ENCODE measurements at regions not wholly inside any gene's neighbourhood (a gene's known extent, or its start where the extent isn't known, plus 50 kb on each side); places are given as distances from the start of the nearest gene placed in this dataset.

DNA sequence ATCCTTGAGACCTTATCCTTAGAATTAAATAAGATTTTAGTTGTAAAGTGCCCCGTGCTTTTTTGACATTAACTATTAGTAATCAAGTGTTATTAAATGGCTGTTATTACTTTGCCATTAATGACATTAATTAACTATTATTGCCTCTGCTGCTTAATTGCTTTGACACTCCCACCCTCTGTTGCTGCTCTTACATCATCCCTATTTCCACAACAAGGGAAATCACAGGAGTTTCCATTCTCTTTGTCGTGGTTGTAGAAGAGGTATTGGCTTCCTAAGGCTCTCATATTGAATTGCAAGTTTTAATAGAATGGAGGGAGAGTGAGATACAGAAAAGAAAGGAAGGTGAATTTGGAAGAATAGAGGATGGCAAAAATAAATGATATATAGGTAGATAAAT is 545.8 kb downstream of the MMUT start:
- Mint-ChIP-seq H3K27ac (ENCODE audit: unreplicated experiment) (no peak overlapping the region), H3K4me3 (ENCODE audit: unreplicated experiment) (no peak overlapping the region), H3K4me1 (ENCODE audit: unreplicated experiment) (no peaks in the 10 kb centered on the region), H3K9me3 (ENCODE audit: unreplicated experiment) (no peaks in the 10 kb centered on the region), H3K27me3 (ENCODE audit: unreplicated experiment) (no peaks in the 10 kb centered on the region), H3K36me3 (ENCODE audit: unreplicated experiment) (no peaks in the 10 kb centered on the region)
- no peak for TF ChIP-seq CTCF (IDR thresholded peaks at IDR 0.05)
- DNase-seq (ENCODE audit: extremely low spot score, unreplicated experiment): no peak

- H3K36me3 Mint-ChIP-seq (ENCODE audit: unreplicated experiment): no peaks in the 10 kb centered on the region
- H3K27ac Mint-ChIP-seq (ENCODE audit: unreplicated experiment): no peak overlapping the region
- no peaks in the 10 kb centered on the region for H3K9me3 Mint-ChIP-seq (ENCODE audit: unreplicated experiment)
- no peaks in the 10 kb centered on the region for H3K27me3 Mint-ChIP-seq (ENCODE audit: unreplicated experiment)
- no peaks in the 10 kb centered on the region for H3K4me1 Mint-ChIP-seq (ENCODE audit: unreplicated experiment)
- H3K4me3 Mint-ChIP-seq (ENCODE audit: unreplicated experiment): no peak overlapping the region
- DNase-seq (ENCODE audit: extremely low spot score, unreplicated experiment): no peak
- TF ChIP-seq CTCF (IDR thresholded peaks at IDR 0.05): no peak
These were observed 546.4 kb downstream of the MMUT start for GRCh38 chr6:48916607-48917006.

- Mint-ChIP-seq H3K27me3 (ENCODE audit: unreplicated experiment) (no peaks in the 10 kb centered on the region), H3K27ac (ENCODE audit: unreplicated experiment) (no peak overlapping the region), H3K36me3 (ENCODE audit: unreplicated experiment) (no peaks in the 10 kb centered on the region), H3K9me3 (ENCODE audit: unreplicated experiment) (no peaks in the 10 kb centered on the region), H3K4me3 (ENCODE audit: unreplicated experiment) (no peak overlapping the region), H3K4me1 (ENCODE audit: unreplicated experiment) (no peaks in the 10 kb centered on the region)
- TF ChIP-seq CTCF (IDR thresholded peaks at IDR 0.05): no peak
- no peak for DNase-seq (ENCODE audit: extremely low spot score, unreplicated experiment)
These were observed 547.5 kb downstream of the MMUT start for GRCh38 chr6:48915591-48915990.

DNA sequence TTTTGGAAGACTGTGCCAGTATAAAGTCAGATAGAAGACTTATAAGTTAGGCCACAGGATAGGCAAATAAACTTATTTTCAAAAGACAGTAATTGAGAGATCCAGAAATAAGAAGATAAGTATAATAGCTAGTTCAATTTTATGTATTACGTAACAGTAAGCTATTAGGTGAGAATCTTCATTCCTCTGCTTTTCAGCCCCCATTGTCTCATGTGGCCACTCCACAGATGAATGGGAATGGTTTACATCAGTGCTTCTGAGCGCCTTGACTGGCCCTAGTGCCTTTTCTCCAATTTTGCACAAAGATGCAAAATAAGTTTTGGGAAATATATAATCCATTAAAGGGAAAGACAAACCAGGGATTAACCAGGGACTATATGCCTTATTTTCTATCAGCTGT is 550.5 kb downstream of the MMUT start:
- TF ChIP-seq CTCF (IDR thresholded peaks at IDR 0.05): no peak
- Mint-ChIP-seq H3K27me3 (ENCODE audit: unreplicated experiment) (no peaks in the 10 kb centered on the region), H3K4me3 (ENCODE audit: unreplicated experiment) (no peak overlapping the region), H3K36me3 (ENCODE audit: unreplicated experiment) (no peaks in the 10 kb centered on the region), H3K27ac (ENCODE audit: unreplicated experiment) (no peak overlapping the region), H3K4me1 (ENCODE audit: unreplicated experiment) (no peaks in the 10 kb centered on the region), H3K9me3 (ENCODE audit: unreplicated experiment) (no peaks in the 10 kb centered on the region)
- DNase-seq (ENCODE audit: extremely low spot score, unreplicated experiment): no peak

- no peak for TF ChIP-seq CTCF (IDR thresholded peaks at IDR 0.05)
- no peaks in the 10 kb centered on the region for H3K27me3 Mint-ChIP-seq (ENCODE audit: unreplicated experiment)
- no peaks in the 10 kb centered on the region for H3K36me3 Mint-ChIP-seq (ENCODE audit: unreplicated experiment)
- no peak for DNase-seq (ENCODE audit: extremely low spot score, unreplicated experiment)
- no peak overlapping the region for H3K27ac Mint-ChIP-seq (ENCODE audit: unreplicated experiment)
- H3K9me3 Mint-ChIP-seq (ENCODE audit: unreplicated experiment): no peaks in the 10 kb centered on the region
- no peak overlapping the region for H3K4me3 Mint-ChIP-seq (ENCODE audit: unreplicated experiment)
- H3K4me1 Mint-ChIP-seq (ENCODE audit: unreplicated experiment): no peaks in the 10 kb centered on the region
These were observed 558.2 kb downstream of the MMUT start for GRCh38 chr6:48904809-48905208.
